Peyer's patch (tissue), 4 donors: ENCODE measurements at regions not wholly inside any gene's neighbourhood (a gene's known extent, or its start where the extent isn't known, plus 50 kb on each side); places are given as distances from the start of the nearest gene placed in this dataset.

Experiments
- DNase-seq, 3 donors: peaks; one replicate each; pipeline ENCODE4 v3.0.0-alpha.2; 2017 to 2019
- H3K27ac ChIP-seq, 4 donors: fragments of 200-600 bp; sonication (generic); one replicate each; pipeline ENCODE4 v1.5.1; 2016 to 2019
- H3K27me3 ChIP-seq, 2 donors: fragments of 200-600 bp; sonication (generic); one replicate each; pipeline ENCODE4 v1.5.1; 2019
- H3K36me3 ChIP-seq, 3 donors: fragments of 200-600 bp; sonication (generic); one replicate each; pipeline ENCODE4 v1.5.1; 2016 to 2019
- H3K4me1 ChIP-seq, 4 donors: fragments of 200-600 bp; sonication (generic); one replicate each; pipeline ENCODE4 v1.5.1; 2016 to 2019
- H3K4me3 ChIP-seq, 4 donors: fragments of 200-600 bp; sonication (generic); 1 replicate in 3 of 4; 2 replicates in 1 of 4; pipeline ENCODE4 v1.5.1; 2016 to 2019; ENCODE audit warnings: mild to moderate bottlenecking in 1 of 4
- H3K9me3 ChIP-seq, 4 donors: fragments of 200-600 bp; sonication (generic); one replicate each; pipeline ENCODE4 v1.5.1; 2016 to 2019; ENCODE audit warnings: mild to moderate bottlenecking in 1 of 4
- POLR2A ChIP-seq, 2 donors: fragments of 450-650 bp; IDR thresholded peaks; one replicate each; pipeline ENCODE4 v1.5.1; 2017; ENCODE audit warnings: antibody characterized with exemption in 2 of 2, mild to moderate bottlenecking in 2 of 2, moderate library complexity in 2 of 2
- TF ChIP-seq, protein P1 (sequence below), 6 experiments: fragments of 450-650 bp in 4 of 6; fragments of 200-600 bp in 2 of 6; sonication (generic) in 1 of 6; IDR thresholded peaks; one replicate each; pipeline ENCODE4 v1.5.1; 2017 to 2019; ENCODE audit warnings: antibody characterized with exemption in 6 of 6, mild to moderate bottlenecking in 3 of 6, moderate library complexity in 1 of 6

DNA sequence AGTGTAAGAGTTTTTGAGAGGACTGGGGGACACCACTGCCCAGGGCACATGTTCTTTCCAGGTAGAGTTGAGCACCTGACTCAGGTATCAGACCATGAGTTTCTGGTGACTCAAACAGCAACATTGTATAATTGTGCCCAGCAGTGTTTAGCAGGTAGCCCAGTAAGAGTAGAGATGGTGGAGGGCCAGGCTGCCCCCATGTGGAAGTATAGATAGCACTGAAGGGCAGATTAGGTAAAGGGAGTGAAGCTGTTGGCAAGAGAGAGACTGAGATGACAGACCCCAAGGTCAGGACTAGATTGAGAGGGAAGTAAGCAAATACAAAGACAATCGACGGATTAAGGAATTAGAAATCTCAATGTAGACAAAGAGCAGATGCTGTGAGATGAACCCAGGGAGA lies 74.6 kb downstream of the TRIM42 start:
- Histone ChIP-seq H3K27me3 (no peaks in the 10 kb centered on the region), H3K36me3 (no peaks in the 10 kb centered on the region), H3K4me1 (no peaks in the 10 kb centered on the region), H3K9me3 (no peaks in the 10 kb centered on the region), H3K27ac (no peak overlapping the region), H3K4me3 (no peak overlapping the region)
- no peak for TF ChIP-seq POLR2A (IDR thresholded peaks at IDR 0.05)
- TF ChIP-seq, protein P1, sequence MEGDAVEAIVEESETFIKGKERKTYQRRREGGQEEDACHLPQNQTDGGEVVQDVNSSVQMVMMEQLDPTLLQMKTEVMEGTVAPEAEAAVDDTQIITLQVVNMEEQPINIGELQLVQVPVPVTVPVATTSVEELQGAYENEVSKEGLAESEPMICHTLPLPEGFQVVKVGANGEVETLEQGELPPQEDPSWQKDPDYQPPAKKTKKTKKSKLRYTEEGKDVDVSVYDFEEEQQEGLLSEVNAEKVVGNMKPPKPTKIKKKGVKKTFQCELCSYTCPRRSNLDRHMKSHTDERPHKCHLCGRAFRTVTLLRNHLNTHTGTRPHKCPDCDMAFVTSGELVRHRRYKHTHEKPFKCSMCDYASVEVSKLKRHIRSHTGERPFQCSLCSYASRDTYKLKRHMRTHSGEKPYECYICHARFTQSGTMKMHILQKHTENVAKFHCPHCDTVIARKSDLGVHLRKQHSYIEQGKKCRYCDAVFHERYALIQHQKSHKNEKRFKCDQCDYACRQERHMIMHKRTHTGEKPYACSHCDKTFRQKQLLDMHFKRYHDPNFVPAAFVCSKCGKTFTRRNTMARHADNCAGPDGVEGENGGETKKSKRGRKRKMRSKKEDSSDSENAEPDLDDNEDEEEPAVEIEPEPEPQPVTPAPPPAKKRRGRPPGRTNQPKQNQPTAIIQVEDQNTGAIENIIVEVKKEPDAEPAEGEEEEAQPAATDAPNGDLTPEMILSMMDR (IDR thresholded peaks at IDR 0.05): no peak
- no peak for DNase-seq

DNA sequence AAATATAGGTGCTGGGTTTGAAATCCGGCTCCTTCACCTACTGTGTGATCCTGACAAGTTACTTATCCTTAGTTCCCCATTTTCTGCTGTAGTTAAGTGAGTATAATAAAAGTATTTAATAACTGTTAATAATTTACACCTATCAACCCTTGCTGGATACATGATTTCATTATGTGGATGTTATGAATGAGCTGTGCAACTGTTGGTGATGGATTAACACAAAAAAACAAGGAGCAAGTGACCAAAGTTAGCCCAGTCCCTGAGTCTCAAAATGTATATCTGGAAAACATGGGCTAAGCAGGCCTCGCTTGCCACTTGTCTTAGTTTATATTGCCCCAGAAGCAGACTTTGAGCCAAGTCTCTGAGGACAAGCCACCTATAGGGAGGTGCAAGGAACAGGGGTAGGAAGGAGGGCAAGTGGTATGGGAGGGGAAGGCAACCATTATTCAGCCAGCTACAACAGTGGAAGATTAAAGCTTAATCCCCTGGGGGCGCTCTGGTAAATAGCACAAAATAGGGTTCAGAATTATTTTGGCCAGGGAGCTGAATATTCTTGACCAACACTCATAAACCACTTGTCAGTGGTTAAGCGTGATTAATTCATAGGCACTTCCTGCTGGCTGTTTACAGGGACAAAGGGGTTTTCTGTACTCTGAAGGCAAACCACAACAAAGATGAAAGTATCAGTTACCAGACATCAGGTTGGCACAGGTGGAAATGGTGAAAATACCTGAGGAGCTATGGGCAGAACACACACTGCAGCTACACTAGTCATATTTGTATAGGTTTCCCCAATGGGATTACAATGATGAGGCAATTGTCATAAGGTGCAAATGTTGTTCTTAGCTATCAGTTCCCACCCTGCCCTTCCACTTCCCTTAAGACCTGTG lies 76.2 kb downstream of the TRIM42 start:
- Histone ChIP-seq H3K4me3 (no peak overlapping the region), H3K9me3 (no peaks in the 10 kb centered on the region), H3K27me3 (no peaks in the 10 kb centered on the region), H3K27ac (no peak overlapping the region), H3K36me3 (no peaks in the 10 kb centered on the region), H3K4me1 (no peaks in the 10 kb centered on the region)
- TF ChIP-seq, protein P1 (IDR thresholded peaks at IDR 0.05): no peak
- no peak for TF ChIP-seq POLR2A (IDR thresholded peaks at IDR 0.05)
- DNase-seq: no peak

DNA sequence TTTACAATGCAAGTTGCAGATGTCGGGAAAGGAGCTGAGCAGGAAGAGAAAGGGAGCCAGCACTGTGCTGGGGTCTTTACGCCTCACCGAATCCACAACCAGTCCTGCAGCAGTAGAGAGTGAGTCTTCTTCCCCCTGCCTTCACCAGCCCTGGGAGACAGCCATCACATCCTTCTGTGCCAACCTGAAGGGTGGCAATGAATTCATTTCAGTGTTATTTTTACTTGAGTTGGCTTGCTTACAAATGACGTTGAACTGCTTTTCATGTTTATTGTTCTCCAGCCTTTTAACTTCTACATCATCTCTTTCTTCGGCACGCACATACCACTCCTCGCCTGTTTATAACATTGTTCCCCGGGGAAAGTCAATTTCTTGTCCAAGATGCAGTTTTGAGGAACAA lies 77.1 kb downstream of the TRIM42 start:
- no peaks in the 10 kb centered on the region for H3K9me3 ChIP-seq
- no peak for DNase-seq
- no peaks in the 10 kb centered on the region for H3K36me3 ChIP-seq
- H3K27me3 ChIP-seq: no peaks in the 10 kb centered on the region
- TF ChIP-seq POLR2A (IDR thresholded peaks at IDR 0.05): no peak
- TF ChIP-seq, protein P1 (IDR thresholded peaks at IDR 0.05): no peak
- H3K27ac ChIP-seq: no peak overlapping the region
- H3K4me1 ChIP-seq: no peaks in the 10 kb centered on the region
- H3K4me3 ChIP-seq: no peak overlapping the region

DNA sequence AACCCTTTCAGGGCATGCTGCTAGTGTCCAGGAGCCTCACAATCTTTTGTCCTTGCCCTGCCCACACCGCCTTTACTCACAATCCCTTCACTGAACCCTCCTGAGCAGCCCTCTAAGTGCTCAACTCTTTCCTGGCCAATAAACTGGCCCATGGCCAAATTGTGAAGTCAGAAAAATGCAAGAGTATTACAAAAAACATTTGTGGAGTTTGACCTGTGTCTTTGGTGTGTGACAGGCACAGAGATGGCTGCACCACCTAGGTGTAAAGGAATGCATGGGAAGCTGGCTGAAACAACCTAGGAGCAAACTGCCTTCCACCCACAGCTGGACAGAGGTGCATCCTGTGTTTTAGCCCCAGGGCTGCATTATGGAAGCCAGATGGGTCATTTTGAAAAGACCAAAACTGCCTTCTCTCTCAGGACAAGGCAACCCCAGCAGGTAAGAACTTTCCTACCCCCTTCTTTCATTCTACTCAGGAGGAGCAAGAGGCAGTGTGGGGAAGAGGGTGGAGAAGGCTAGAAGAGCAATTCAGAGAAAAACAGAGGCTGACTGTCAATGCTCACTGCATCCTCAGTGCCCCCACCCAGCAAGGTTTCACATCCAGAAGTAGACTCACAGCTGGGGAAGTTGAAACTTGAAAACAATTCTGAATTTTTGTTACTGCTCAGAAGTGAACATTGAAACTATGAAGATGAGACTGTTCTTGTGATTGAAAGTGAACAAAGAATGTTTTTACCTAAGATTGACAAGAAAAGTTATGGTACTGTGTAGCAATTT lies 78.6 kb downstream of the TRIM42 start:
- TF ChIP-seq, protein P1 (IDR thresholded peaks at IDR 0.05): no peak
- TF ChIP-seq POLR2A (IDR thresholded peaks at IDR 0.05): no peak
- no peak overlapping the region for H3K27ac ChIP-seq
- H3K36me3 ChIP-seq: no peaks in the 10 kb centered on the region
- no peak for DNase-seq
- H3K9me3 ChIP-seq: no peaks in the 10 kb centered on the region
- no peaks in the 10 kb centered on the region for H3K4me1 ChIP-seq
- no peak overlapping the region for H3K4me3 ChIP-seq
- H3K27me3 ChIP-seq: no peaks in the 10 kb centered on the region

DNA sequence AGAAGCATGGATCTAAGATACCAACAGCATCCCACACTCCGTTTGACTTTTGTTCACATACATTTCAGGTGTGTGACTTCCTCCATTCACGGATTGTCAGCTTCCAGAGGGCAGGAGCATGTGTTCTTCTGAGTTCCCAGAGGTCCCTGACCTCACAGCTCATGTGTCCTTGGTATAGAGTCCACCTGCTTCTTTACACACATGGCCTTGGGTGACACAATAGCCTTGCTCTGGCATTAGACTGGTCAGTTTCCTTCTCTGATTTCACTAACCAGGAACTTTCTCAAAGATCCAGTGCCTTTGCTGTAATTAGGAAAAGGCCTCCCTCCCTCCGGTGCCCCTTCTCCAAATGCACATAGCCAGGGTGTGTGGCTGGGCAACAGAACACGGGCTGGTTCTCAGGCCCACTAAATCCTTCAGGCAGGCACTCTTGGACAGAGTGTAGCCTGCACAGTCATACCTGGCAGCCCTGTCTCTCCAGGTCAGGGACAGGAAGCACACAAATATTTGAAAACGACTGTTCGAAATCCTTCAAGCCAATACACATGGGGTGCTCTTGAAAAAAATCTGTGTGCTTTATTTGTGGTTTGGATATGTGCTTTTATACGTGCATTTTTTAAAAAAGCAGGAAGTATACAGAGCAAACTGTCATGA lies 81.1 kb downstream of the TRIM42 start:
- no peak overlapping the region for H3K27ac ChIP-seq
- no peak overlapping the region for H3K4me3 ChIP-seq
- H3K36me3 ChIP-seq: no peaks in the 10 kb centered on the region
- H3K4me1 ChIP-seq: no peaks in the 10 kb centered on the region
- no peaks in the 10 kb centered on the region for H3K9me3 ChIP-seq
- no peak for TF ChIP-seq POLR2A (IDR thresholded peaks at IDR 0.05)
- TF ChIP-seq, protein P1 (IDR thresholded peaks at IDR 0.05): no peak
- no peaks in the 10 kb centered on the region for H3K27me3 ChIP-seq
- no peak for DNase-seq
